ENCODE measurements at regions not wholly inside any gene's neighbourhood (a gene's known extent, or its start where the extent isn't known, plus 50 kb on each side); places are given as distances from the start of the nearest gene placed in this dataset.

DNA sequence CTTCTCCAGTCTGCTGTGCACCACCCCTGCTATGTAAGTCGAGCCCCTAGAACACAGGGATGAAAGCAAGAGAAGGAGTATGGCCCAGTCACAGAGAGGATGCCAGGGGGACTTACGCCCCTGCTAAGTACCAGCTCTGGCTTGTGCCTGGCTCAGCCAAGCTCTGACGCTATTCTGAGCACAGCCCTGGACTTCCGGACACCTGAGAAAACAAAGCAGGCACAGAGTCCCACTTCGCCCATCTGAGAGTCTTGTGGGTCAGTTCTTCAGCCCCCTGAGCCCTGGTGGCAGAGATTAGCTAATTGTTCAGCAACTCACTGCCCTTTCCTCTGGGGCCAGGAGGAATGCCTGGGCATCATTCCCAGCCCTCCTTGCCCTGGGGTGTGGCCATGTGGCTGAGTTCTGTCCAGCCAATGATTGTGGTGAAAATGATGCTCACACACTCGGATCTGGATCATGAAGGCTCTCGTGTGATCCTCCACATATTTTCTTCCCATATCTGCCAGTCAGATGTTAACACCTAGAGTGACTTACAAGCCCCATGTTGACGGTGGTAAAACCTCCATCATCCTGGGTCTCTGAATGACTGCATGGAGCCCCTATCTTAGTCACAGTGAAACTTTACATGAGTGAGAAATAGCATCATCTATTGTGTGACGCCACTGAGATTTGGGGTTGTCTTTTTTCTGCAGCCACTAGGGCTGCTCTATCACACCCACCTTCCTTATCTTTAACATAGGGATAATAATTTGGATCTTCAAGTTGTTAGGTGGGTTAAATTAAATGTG is 105.7 kb downstream of the TPRA1 start:
- no peak for DNase-seq (ENCODE audit: insufficient read length, low spot score)
- FAIRE-seq, result peak; percentile 28

DNA sequence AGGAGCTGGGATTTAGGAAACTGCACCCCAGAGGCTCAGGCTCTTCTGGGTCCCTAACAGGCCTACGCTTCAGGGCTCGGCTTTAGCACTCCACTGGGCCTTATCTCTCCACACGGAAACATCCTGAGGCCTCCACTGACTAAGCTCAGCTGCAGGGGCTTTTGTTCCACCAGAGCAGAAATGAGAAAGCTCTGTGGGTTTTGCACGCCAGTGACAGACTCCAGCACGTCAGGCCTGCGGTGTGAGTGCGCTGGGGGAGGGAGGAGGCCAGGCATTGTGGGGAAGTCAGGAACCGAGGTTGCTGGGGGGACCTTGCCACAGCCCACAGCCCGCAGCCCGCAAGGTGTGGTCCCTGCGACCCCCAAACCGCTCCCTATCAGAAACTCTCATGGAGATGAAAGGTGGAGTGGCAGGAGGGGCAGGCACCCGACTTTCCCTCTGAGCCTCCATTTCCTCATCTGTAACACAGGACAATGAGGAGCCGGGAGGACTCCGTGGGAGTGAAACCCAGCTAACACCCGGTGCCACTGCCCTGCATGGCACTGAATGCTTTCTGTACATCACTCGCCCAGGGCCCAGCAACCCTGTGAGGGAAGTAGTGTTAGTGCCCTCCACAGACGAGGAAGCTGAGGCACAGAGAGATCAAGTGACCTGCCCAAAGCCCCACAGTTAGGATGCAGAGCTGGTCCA is 106.5 kb downstream of the TPRA1 start:
- no peak for FAIRE-seq
- no peak for DNase-seq (ENCODE audit: insufficient read length, low spot score)

DNA sequence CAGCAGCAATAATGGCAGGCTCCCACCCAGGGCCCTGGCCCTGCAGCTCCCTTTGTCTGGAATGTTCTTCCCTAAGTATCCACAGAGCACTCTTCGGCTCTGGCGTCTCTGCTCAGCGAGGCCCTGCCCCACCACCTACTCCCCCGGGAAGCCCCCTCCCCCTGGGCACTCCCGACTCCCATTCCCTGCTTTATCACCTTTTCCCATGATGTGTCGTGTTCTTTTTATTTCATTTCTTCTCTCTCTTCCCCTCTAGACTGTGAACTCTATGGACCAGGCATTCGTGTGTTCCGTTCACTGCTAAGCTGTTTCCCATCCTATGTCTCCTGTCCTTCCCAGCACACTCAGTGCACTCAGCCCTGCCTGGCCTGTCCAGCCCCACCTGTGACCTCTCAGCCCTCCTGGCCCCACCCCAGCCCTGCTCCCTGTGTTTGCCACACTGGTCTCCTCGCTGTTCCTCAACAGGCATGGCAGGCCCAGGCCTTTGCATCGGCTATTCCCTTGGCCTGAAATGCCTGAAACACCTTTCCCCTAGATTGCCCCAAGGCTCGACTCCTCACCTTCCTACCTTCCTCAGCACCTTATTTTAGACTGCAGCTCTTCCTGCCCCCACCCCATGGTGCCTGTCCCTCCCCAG is 107.4 kb downstream of the TPRA1 start:
- DNase-seq (ENCODE audit: insufficient read length, low spot score) (no peak), FAIRE-seq (no peak)

DNA sequence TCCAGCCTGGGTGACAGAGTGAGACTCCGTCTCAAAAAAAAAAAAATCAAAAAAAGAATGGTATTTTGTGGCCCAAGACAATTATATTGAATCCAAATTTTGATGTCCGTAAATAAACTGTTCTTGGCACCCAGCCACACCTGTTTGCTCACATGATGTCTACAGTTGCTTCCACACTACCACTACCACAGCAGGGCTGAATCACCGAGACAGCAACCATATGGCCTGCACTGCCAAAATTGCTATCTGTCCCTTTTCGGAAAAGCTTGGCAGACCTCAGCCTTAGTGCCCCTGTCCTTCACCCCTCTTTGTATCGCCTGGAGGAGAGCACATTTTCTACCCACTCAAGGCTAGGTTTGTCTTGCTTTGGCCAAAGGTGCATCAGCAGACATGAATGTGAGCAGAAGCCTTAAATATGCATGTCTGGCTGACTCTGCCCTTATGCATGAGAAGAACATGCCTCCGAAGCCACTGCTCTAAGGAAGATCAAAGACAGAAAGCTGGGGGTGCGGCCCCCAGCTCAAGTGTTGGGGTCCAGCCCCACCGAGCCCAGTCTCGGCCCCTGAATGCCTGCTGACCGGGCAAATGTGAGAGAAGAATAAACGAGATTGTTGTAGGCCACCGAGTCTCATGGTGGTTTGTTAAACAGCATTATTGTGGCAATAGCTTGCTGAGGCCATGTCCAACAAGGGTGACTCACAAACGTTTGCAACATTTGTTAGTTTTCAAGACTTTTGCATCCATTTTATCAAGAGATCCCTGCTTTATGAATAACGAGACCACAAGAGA is 108.1 kb downstream of the TPRA1 start:
- DNase-seq (ENCODE audit: insufficient read length, low spot score) (no peak), FAIRE-seq (no peak)

DNA sequence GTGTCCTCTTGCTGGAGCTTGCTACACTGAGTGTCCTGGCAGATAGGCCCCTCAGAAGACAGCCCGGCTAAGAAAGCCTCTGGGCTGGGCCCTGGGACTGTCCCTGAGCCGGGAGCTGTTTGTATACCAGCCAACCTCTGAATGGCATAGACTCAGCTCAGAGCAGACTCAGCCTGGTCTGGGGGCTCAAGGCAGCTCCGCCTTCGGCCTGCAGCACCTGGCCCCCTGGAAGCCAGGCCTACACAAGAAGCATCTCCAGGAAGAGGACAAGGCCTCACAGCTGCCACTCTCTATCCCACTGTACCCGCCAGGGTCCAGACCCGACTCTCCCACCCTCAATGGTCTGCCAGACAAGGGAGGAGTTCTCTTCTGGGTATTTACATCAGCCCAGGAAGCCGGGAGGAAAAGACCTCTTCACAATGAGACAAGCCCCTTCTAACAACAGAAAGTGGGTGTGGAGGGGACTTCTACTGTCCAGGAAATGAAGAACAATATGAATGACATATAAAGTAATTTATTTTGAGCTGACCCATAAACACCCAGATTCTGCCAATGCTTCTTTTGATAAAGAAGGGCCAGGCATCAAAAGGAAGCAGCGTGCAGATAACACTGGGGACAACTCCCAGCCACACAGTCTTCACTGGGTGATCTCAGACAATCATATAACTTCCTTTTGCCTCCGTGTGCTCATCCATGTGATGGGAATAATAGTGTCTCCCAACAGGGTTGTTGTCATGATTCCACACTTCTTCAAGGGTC is 110.2 kb downstream of the TPRA1 start:
- FAIRE-seq (no peak), DNase-seq (ENCODE audit: insufficient read length, low spot score) (no peak)

DNA sequence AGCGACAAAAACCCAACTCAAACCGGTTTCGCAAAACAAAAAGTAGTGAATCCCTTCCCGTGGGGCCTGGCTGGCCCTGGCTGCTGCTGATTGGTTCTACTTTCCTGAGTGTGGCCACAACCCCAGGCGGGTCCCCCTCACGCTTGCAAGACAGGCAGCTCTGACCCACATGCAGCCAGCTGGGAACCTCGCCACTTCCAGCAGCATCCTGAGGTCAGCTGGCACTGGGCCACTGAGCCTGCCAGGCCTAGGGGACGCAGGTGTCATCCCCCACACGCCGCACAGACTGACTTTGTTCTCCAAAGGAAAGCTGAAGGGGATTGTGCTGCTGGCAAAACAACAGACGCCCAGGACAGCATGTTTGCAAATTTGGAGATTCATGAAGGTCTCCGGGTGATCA is 111.1 kb downstream of the TPRA1 start:
- FAIRE-seq (no peak), DNase-seq (ENCODE audit: insufficient read length, low spot score) (no peak)

DNA sequence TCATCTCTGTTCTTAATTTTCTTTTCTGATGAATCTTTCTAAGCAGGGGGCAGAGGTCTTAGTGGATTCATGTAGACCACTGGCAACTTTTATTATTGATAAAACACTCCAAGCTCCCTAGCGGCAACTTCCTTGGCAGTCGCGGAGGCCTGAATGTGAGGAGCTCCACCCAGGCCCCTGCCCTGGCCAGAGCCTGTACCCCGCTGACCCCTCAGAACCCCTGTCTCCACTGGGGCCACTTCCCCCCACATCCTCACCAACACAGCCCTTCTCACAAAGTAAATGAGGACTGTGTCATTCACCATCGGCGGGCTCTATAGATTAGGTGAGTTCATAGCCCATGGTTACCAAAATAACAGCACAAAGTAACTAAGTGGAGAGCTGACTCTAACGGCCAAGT is 111.6 kb downstream of the TPRA1 start:
- DNase-seq (ENCODE audit: insufficient read length, low spot score) (no peak), FAIRE-seq (no peak)

DNA sequence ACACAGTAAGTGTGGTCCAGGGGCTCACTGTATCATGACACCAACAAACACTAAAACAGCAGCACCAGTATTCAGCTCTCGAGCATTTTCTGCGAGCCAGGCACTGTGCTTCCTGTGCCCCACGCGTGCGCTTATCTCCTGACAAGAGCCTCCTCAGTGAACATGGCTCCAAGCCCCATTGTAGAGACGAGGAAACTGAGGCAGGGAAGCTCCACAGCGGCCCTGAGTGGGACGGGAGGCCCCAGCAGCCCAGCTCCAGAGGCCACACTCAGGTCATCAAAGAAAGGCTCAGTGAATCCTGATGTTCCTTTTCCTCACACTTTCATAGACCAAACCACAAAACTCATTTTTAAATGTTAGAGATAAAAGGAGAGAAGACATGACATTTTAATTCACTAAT is 113.1 kb downstream of the TPRA1 start:
- no peak for DNase-seq (ENCODE audit: insufficient read length, low spot score)
- FAIRE-seq, result no peak

DNA sequence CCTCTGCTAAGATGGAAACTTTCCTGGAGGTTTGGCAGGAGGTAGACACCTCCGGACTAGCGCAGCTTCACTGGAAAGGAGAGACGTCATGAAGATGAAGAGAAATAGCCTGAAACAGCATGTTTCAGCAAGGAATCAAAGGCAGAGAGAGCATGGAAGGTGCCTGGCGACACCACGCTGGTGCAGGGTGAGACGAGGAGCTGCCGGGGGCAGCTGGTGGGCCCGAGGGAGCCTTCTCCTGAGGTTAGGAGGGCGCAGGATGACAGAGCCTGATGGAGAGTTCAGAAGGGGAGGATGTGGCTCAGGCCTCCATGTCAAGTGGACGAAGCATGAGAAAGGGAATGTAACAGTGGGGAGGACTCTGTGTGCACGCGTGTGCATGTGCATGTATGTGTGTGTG is 113.6 kb downstream of the TPRA1 start:
- DNase-seq (ENCODE audit: insufficient read length, low spot score) (no peak), FAIRE-seq (no peak)

DNA sequence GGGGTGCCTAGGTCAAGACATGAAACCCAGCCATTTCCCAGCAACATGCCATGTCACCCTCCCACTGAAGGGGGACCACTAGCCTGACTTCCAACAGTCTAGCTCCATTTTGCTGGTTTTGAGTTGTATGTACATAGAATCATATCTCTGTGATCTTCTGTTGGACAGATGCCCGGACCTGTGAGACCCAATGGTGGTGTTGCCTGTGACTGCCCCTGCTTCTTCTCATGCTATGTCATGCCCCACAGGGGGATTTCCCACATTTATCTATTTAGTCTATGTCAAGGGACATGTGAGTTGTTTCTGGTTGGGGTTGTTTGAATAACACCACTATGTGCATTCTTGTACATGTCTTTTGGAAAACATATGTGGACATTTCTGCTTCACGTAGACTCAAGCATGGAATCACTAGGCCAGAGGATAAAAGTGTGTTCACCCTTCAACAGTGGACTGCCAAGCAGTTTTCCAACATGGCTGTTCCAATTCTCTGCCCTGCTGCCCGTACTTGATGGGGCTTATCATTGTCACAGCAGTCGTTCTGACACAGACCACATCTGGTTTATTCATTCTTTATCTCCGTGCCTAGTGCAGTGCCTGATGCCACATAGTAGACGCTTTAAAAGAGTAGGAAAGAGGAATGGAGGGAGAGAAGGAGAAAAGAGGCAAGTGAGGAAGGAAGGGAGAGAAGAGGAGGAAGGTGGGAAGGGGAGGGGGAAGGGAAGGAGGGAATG is 114.4 kb downstream of the TPRA1 start:
- no peak for DNase-seq (ENCODE audit: insufficient read length, low spot score)
- no peak for FAIRE-seq

DNA sequence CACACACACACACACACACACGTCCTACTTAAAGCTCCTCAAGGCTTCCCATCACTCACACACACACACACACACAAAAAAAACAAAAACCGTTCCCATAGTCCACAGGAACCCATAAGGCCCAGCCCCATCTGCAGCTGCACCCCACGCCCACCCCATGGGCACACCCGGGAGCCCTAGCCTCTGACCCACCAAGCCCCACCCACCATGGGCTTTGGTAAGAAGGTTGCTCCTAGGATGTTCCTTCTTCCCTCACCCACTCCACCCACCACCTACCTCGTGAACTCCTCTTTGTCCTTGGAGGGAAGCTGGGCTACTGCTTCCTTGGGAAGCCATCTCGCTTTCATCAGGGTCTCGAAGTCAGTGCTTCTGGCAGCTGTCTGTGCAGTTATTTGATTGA is 115.1 kb downstream of the TPRA1 start:
- DNase-seq (ENCODE audit: insufficient read length, low spot score) (no peak), FAIRE-seq (no peak)

DNA sequence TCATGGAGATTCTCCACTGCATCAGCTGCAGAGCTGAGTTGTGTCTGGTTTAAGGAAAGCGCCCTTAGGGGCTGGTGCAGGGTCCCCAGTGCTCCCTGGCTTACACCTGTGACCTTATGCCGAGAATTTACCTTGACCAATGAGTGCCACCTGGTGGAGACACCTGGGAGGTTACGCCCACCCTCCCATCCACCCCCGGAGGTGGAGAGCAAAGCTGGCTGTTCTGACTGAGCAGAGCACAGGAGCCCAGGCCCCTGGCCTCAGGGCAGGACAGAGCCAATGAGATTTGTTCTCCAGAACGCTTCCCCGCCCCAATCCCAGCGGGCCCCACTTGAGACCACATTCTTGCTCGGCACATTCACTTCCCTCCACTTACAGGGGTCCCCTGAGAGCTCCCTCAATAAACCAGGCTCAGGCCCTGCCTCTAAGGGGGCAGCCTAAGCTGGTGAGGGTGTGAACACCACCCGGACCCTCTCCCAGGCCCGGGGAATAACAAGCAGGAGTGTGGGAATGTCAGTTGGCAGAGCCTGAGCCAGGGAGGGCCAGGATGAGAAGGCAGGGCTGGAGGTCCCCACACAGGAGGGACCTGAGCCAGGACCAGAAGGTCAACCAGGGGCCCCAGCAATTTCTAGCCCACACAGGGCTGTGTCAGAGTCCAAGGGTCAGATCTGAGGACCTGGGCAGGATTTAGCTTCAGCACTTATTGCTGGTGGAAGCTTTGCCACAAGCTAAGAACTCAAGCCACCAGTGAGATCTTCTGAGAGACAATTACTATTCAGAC is 117.1 kb downstream of the TPRA1 start:
- DNase-seq (ENCODE audit: insufficient read length, low spot score) (peak; percentile 25), FAIRE-seq (no peak)

DNA sequence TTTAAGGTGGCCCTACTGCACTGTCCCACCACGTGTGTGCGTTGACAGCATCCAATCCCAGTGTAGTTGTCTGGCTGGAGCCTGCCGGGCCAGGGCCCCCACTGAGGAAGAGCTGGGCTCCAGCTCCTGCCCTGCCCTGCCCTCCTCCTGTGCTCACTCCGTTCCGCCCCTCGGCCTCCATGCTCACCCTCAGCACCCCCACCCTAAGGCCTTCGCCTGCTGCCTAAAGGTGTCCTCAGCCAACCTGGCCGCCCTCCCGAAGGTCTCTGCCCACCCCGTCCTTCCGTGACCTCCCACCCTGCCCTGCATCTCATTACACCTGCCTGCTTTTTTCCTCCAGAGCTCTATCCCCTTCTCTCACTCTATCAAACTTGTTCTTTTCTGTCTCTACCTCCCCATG is 118.0 kb downstream of the TPRA1 start:
- DNase-seq (ENCODE audit: insufficient read length, low spot score), result no peak
- no peak for FAIRE-seq

DNA sequence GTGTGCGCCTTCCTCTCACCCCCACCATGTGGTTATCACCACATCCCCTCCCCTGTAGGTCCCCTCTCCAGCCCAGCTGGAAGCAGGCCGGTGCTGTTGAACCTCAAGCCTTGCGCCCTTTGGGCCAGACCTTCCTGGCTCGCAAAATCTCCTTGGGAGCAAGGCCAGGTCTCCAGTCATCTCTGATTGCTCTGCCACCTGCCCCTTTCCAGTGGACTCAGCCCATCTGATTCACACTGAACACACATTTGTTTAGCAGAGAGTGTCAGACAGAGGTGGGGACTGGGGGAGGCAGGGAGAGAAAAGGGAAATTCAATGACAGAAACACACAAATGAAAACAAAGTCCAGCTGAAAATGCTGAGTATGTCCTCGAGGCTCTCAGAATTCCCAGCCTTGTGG is 119.4 kb downstream of the TPRA1 start:
- DNase-seq (ENCODE audit: insufficient read length, low spot score) (no peak), FAIRE-seq (no peak)

DNA sequence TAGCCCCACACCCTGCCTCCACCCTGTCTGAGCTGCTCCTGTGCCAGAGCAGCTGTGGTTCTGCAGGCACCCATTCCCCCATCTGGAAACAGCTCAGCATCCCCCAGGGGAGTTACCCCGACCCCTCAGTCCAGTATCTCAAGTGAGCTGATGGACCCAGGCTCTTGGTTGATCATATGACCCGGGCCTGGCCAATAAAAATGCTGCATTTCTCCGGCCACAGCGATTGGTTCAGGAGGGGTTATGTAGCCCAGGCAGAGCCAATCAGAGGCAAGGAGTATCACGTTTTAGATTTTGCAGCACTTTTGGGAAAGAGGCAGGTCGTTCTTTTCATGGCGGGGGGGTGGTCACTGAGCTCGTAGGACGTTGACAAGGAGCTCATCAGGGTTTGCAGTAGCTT is 120.8 kb downstream of the TPRA1 start:
- FAIRE-seq (no peak), DNase-seq (ENCODE audit: insufficient read length, low spot score) (no peak)

DNA sequence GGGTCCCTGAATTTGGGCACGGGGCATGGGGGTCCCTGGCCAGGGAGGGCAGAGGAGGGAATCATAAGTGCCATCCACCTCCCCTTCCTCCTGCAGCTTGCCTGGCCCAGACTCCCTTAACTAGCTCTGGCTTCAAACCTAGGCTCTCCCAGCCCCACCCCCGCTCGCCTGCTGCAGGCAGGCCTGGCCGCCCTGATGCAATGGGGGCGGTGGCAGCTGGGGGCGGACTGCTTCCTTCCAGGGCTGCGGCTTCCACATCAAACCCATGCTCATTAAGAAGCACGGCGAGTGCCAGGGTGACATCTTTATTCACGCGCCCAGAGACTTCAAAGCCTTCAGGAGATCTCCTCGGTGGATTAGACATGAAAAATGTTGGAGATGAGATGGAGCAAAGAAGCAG is 123.1 kb downstream of the TPRA1 start:
- FAIRE-seq, result no peak
- DNase-seq (ENCODE audit: insufficient read length, low spot score), result no peak

DNA sequence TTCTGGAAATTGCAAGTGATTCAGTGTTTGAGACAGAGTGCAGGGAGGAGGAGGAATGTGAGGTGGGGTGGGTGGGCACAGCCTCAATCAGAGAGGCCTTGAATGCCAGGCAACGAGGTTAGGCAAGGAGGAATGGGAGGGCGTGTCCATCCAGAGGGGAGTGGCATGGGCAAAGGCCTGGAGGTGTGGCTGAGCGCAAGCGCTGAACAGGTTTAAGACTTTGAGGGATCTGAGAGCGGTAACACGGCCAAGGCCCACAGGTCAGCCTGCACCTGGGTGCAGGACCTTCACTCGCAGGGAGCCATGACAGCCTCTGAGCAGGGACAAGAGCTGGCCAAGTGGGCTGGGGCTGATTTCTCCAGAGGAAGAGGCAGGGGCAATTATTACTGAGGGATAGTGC is 125.9 kb downstream of the TPRA1 start:
- no peak for DNase-seq (ENCODE audit: insufficient read length, low spot score)
- no peak for FAIRE-seq

DNA sequence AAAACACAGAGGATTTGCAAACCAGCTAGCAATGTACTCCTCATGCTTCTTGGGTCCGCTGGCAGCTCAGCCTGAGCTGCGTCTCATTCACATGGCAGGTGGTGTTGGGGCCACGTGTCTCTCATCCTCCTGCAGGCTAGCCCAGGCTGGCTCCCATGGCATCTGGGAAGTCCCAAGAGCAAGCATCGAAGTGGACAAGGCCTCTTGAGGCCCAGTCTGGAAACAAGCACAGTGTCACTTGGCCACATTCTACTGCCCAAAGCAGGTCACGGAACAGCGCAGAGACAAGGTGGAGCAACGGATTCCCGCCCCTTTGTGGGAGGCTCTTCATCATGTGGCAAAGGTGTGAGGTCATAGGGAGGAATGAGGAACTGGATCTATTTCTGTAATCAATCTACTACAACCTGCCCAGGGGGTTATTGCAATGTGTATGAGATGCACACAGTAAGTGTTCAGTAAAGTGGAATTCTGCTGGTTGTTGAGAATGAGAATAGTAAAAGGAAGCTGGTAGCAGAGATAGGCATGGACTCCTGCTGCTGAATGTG is 128.3 kb downstream of the TPRA1 start:
- DNase-seq (ENCODE audit: insufficient read length, low spot score), result no peak
- no peak for FAIRE-seq

All from HTR-8/SVneo (cell line).